ENCODE measurements at regions not wholly inside any gene's neighbourhood (a gene's known extent, or its start where the extent isn't known, plus 50 kb on each side); places are given as distances from the start of the nearest gene placed in this dataset.

GRCh38 chr21:32216293-32216692, 62.6 kb downstream of the MIS18A start:
- no peak for DNase-seq
- intact Hi-C loops (cut with DNase I): no loop called here

GRCh38 chr21:32215306-32215685, 63.6 kb downstream of the MIS18A start:
- DNase-seq: peak in 1 of 42 donors; percentile 14
- intact Hi-C loops (cut with DNase I): no loop called here

GRCh38 chr21:32214654-32215305, 64.1 kb downstream of the MIS18A start:
- intact Hi-C loops (cut with DNase I): no loop called here
- no peak for DNase-seq

GRCh38 chr21:32212116-32212515, 66.7 kb downstream of the MIS18A start:
- peak in 25 of 42 donors; percentile 10 to 70 (median 28) for DNase-seq
- intact Hi-C loops (cut with DNase I): no loop called here

GRCh38 chr21:32211306-32211705, 67.5 kb downstream of the MIS18A start:
- DNase-seq: no peak
- intact Hi-C loops (cut with DNase I): no loop called here

GRCh38 chr21:32209580-32209979, 69.3 kb downstream of the MIS18A start:
- DNase-seq: no peak
- intact Hi-C loops (cut with DNase I): no loop called here

GRCh38 chr21:32207406-32207716, 71.5 kb downstream of the MIS18A start:
- DNase-seq: no peak
- intact Hi-C loops (cut with DNase I): no loop called here

GRCh38 chr21:32206631-32207405, 72.0 kb downstream of the MIS18A start:
- DNase-seq: peak in 2 of 42 donors; percentile 17 to 18

GRCh38 chr21:32203877-32204480, 74.9 kb downstream of the MIS18A start:
- DNase-seq: no peak
- intact Hi-C loops (cut with DNase I): no loop called here

More at GRCh38 chr21:32206631-32207405, 72.0 kb downstream of the MIS18A start:
- intact Hi-C loops (cut with DNase I): no loop called here

- DNase-seq: no peak
- intact Hi-C loops (cut with DNase I): no loop called here
Observed at GRCh38 chr21:32200029-32200428, 78.8 kb downstream of the MIS18A start.

GRCh38 chr21:32198384-32198783, 80.5 kb downstream of the MIS18A start:
- peak in 7 of 42 donors; percentile 11 to 42 (median 17) for DNase-seq
- intact Hi-C loops (cut with DNase I): no loop called here

- intact Hi-C loops (cut with DNase I): no loop called here
- DNase-seq: peak in 1 of 42 donors; percentile 35
Observed at GRCh38 chr21:32197896-32198295, 81.0 kb downstream of the MIS18A start.

GRCh38 chr21:32196001-32196400, 82.8 kb downstream of the MIS18A start:
- intact Hi-C loops (cut with DNase I): no loop called here
- peak in 1 of 42 donors; percentile 24 for DNase-seq

GRCh38 chr21:32193098-32193465, 85.8 kb downstream of the MIS18A start:
- peak in 1 of 42 donors; percentile 12 for DNase-seq
- intact Hi-C loops (cut with DNase I): no loop called here

GRCh38 chr21:32192291-32193097, 86.4 kb downstream of the MIS18A start:
- intact Hi-C loops (cut with DNase I): no loop called here
- DNase-seq: peak in 1 of 42 donors; percentile 22

GRCh38 chr21:32190493-32191144, 88.2 kb downstream of the MIS18A start:
- peak in 1 of 42 donors; percentile 34 for DNase-seq
- intact Hi-C loops (cut with DNase I): no loop called here

GRCh38 chr21:32189688-32190483, 89.0 kb downstream of the MIS18A start:
- DNase-seq: peak in 8 of 42 donors; percentile 3 to 40 (median 20)
- intact Hi-C loops (cut with DNase I): no loop called here

- intact Hi-C loops (cut with DNase I): no loop called here
- DNase-seq: no peak
Observed at GRCh38 chr21:32186804-32187203, 92.0 kb downstream of the MIS18A start.
